Left hindlimb (tissue), 1 donor: ENCODE measurements at regions not wholly inside any gene's neighbourhood (a gene's known extent, or its start where the extent isn't known, plus 50 kb on each side); places are given as distances from the start of the nearest gene placed in this dataset.

Experiments
- DNase-seq: peaks from one replicate; pipeline ENCODE4 v3.0.0-alpha.2; 2018

- DNase-seq = no peak
Observed at GRCh38 chr3:159137949-159138348, 336.1 kb downstream of the MFSD1 start.

- no peak for DNase-seq
Observed at GRCh38 chr3:159139326-159139725, 337.5 kb downstream of the MFSD1 start.

GRCh38 chr3:159144472-159144871 lies 342.6 kb downstream of the MFSD1 start:
- DNase-seq = no peak

- no peak for DNase-seq
Observed at GRCh38 chr3:159144891-159145290, 343.0 kb downstream of the MFSD1 start.

GRCh38 chr3:159146392-159146791 lies 344.5 kb downstream of the MFSD1 start:
- no peak for DNase-seq

GRCh38 chr3:159146856-159147435 lies 345.1 kb downstream of the MFSD1 start:
- DNase-seq = no peak

- DNase-seq = no peak
Observed at GRCh38 chr3:159147813-159148212, 346.0 kb downstream of the MFSD1 start.

GRCh38 chr3:159148466-159148865 lies 346.6 kb downstream of the MFSD1 start:
- no peak for DNase-seq

- no peak for DNase-seq
Observed at GRCh38 chr3:159149131-159149530, 347.3 kb downstream of the MFSD1 start.

- no peak for DNase-seq
Observed at GRCh38 chr3:159149633-159150032, 347.8 kb downstream of the MFSD1 start.

- DNase-seq = no peak
Observed at GRCh38 chr3:159150180-159150579, 348.3 kb downstream of the MFSD1 start.

- no peak for DNase-seq
Observed at GRCh38 chr3:159151130-159151529, 349.3 kb downstream of the MFSD1 start.

GRCh38 chr3:159157275-159157674 lies 355.4 kb downstream of the MFSD1 start:
- no peak for DNase-seq

- no peak for DNase-seq
Observed at GRCh38 chr3:159158213-159158612, 356.4 kb downstream of the MFSD1 start.

GRCh38 chr3:159158801-159159200 lies 356.9 kb downstream of the MFSD1 start:
- no peak for DNase-seq

GRCh38 chr3:159159546-159159945 lies 357.7 kb downstream of the MFSD1 start:
- DNase-seq = no peak

GRCh38 chr3:159163656-159164055 lies 361.8 kb downstream of the MFSD1 start:
- no peak for DNase-seq

- no peak for DNase-seq
Observed at GRCh38 chr3:159165961-159166360, 364.1 kb downstream of the MFSD1 start.

GRCh38 chr3:159166899-159167586 lies 365.2 kb downstream of the MFSD1 start:
- DNase-seq = no peak

- DNase-seq = no peak
Observed at GRCh38 chr3:159168788-159169187, 366.9 kb downstream of the MFSD1 start.

- DNase-seq = no peak
Observed at GRCh38 chr3:159169828-159170227, 368.0 kb downstream of the MFSD1 start.

- no peak for DNase-seq
Observed at GRCh38 chr3:159170436-159171003, 368.7 kb downstream of the MFSD1 start.

- DNase-seq = no peak
Observed at GRCh38 chr3:159171333-159171732, 369.5 kb downstream of the MFSD1 start.

- DNase-seq = no peak
Observed at GRCh38 chr3:159172473-159172872, 370.6 kb downstream of the MFSD1 start.
